GM13977 (cell line): ENCODE measurements at regions not wholly inside any gene's neighbourhood (a gene's known extent, or its start where the extent isn't known, plus 50 kb on each side); places are given as distances from the start of the nearest gene placed in this dataset.

Experiments used
- DNase-seq: peaks from one replicate; pipeline ENCODE4 v3.0.0; 2012; ENCODE audit warnings: low spot score
- CTCF ChIP-seq: IDR thresholded peaks from 2 replicates; pipeline ENCODE4 v1.5.1; 2012; ENCODE audit warnings: mild to moderate bottlenecking, control low read depth; ENCODE audit not compliant: insufficient read depth; ENCODE audit errors: extremely low read depth, missing control alignments
- in situ Hi-C: fragments of 300-500 bp; cut with MboI; formaldehyde crosslinking; loops from one replicate; pipeline ENCODE4 v1.12.0; 2022; ENCODE audit warnings: low sequenced_read_pairs, low pct_unique_long_range_greater_than_20kb, mixed read lengths, inconsistent platforms; ENCODE audit not compliant: unreplicated experiment

GRCh38 chr6:87830907-87831306 lies 128.9 kb upstream of the AKIRIN2 start:
- DNase-seq = no peak
- TF ChIP-seq CTCF = no peak
- in situ Hi-C loops = loop anchor here (5.0 to 25.0 kb wide), 3 partner anchors 91 to 656 kb away; no protein-coding TSS in a partner anchor

- DNase-seq = no peak
- no peak for TF ChIP-seq CTCF
- in situ Hi-C loops = loop anchor here (5.0 to 25.0 kb wide), 3 partner anchors 93 to 658 kb away; no protein-coding TSS in a partner anchor
Observed at GRCh38 chr6:87829622-87830121, 127.6 kb upstream of the AKIRIN2 start.

GRCh38 chr6:87828044-87828443 lies 126.0 kb upstream of the AKIRIN2 start:
- no peak for TF ChIP-seq CTCF
- DNase-seq = no peak
- in situ Hi-C loops = loop anchor here (25.0 kb wide), 1 partner anchor 659 kb away; no protein-coding TSS in a partner anchor

GRCh38 chr6:87827346-87827745 lies 125.3 kb upstream of the AKIRIN2 start:
- in situ Hi-C loops = loop anchor here (25.0 kb wide), 1 partner anchor 660 kb away; no protein-coding TSS in a partner anchor
- no peak for TF ChIP-seq CTCF
- DNase-seq = no peak

- in situ Hi-C loops = loop anchor here (25.0 kb wide), 1 partner anchor 661 kb away; no protein-coding TSS in a partner anchor
- no peak for TF ChIP-seq CTCF
- DNase-seq = no peak
Observed at GRCh38 chr6:87826424-87826823, 124.4 kb upstream of the AKIRIN2 start.

GRCh38 chr6:87825821-87826221 lies 123.8 kb upstream of the AKIRIN2 start:
- no peak for TF ChIP-seq CTCF
- in situ Hi-C loops = loop anchor here (25.0 kb wide), 1 partner anchor 661 kb away; no protein-coding TSS in a partner anchor
- DNase-seq = no peak
